Upper lobe of left lung (tissue), 4 donors: ENCODE measurements at regions not wholly inside any gene's neighbourhood (a gene's known extent, or its start where the extent isn't known, plus 50 kb on each side); places are given as distances from the start of the nearest gene placed in this dataset.

ENCODE experiments used
- CTCF ChIP-seq, 6 experiments: fragments of 450-650 bp in 4 of 6; fragments of 200-600 bp in 2 of 6; sonication (generic) in 2 of 6; IDR thresholded peaks; one replicate each; pipeline ENCODE4 v1.5.1; 2016 to 2019; ENCODE audit warnings: antibody characterized with exemption in 6 of 6
- EP300 ChIP-seq, 4 donors: sonication (generic); formaldehyde crosslinking; IDR thresholded peaks; one replicate each; pipeline ENCODE4 v1.5.1; 2017; ENCODE audit warnings: antibody characterized with exemption in 4 of 4, control low read depth in 2 of 4
- POLR2A ChIP-seq, 4 donors: fragments of 450-650 bp; IDR thresholded peaks; one replicate each; pipeline ENCODE4 v1.5.1; 2016 to 2017; ENCODE audit warnings: antibody characterized with exemption in 4 of 4, mild to moderate bottlenecking in 2 of 4

DNA sequence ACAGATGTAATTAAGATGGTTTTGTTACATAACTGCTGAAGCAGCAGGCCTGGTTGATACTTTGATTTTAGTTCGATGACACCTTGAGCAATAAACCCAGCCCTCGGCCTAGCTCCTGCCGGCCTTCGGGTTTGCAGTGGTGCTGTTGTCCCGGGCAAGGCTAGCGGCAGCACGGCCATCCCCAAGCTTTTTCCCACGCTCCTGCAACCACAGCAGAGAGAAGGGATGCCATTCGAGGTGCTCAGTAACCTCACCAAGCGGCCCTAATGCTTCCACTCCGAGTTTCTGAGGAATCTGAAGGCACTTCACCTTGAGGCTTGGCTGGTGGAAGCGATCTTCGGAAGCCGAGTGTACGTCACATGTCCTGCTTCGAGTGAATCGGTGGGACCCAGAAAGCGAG lies 182.1 kb downstream of the NAF1 start:
- TF ChIP-seq CTCF (IDR thresholded peaks at IDR 0.05) = no peak
- TF ChIP-seq POLR2A (IDR thresholded peaks at IDR 0.05) = no peak
- no peak for TF ChIP-seq EP300 (IDR thresholded peaks at IDR 0.05)
